Uterus (tissue), 3 donors: ENCODE measurements at regions not wholly inside any gene's neighbourhood (a gene's known extent, or its start where the extent isn't known, plus 50 kb on each side); places are given as distances from the start of the nearest gene placed in this dataset.

Source experiments
- DNase-seq, 2 donors: peaks; one replicate each; pipeline ENCODE4 v3.0.0-alpha.2; 2019 to 2020
- H3K27ac ChIP-seq, 2 donors: fragments of 200-600 bp; sonication (generic); 1 replicate in 1 of 2; 2 replicates in 1 of 2; pipeline ENCODE4 v1.5.1; 2016 to 2018
- H3K27me3 ChIP-seq, 2 donors: fragments of 200-600 bp; sonication (generic); one replicate each; pipeline ENCODE4 v1.5.1; 2018 to 2019; ENCODE audit warnings: control low read depth in 1 of 2
- H3K36me3 ChIP-seq, 2 donors: fragments of 200-600 bp; sonication (generic); one replicate each; pipeline ENCODE4 v1.5.1; 2019; ENCODE audit warnings: control low read depth in 1 of 2
- H3K4me1 ChIP-seq, 2 donors: fragments of 200-600 bp; sonication (generic); one replicate each; pipeline ENCODE4 v1.5.1; 2018 to 2019; ENCODE audit warnings: control low read depth in 1 of 2
- H3K4me3 ChIP-seq, 2 donors: fragments of 200-600 bp; sonication (generic); 1 replicate in 1 of 2; 2 replicates in 1 of 2; pipeline ENCODE4 v1.5.1; 2018 to 2019; ENCODE audit warnings: mild to moderate bottlenecking in 1 of 2
- H3K9me3 ChIP-seq, 2 donors: fragments of 200-600 bp; sonication (generic); one replicate each; pipeline ENCODE4 v1.5.1; 2019; ENCODE audit warnings: control low read depth in 1 of 2
- POLR2A ChIP-seq, 2 donors: fragments of 450-650 bp; IDR thresholded peaks; one replicate each; pipeline ENCODE4 v1.6.1; 2016; ENCODE audit warnings: antibody characterized with exemption in 2 of 2, mild to moderate bottlenecking in 1 of 2, moderate library complexity in 1 of 2
- intact Hi-C: fragments of 100-400 bp; cut with DNase I; formaldehyde crosslinking; loops from one replicate; pipeline ENCODE4 v1.15.1; 2023; ENCODE audit warnings: low total_unique reads
- TF ChIP-seq, protein P1 (sequence below), 4 experiments: fragments of 200-600 bp in 2 of 4; fragments of 450-650 bp in 2 of 4; sonication (generic) in 2 of 4; IDR thresholded peaks; one replicate each; pipeline ENCODE4 v1.5.1; 2016 to 2019; ENCODE audit warnings: antibody characterized with exemption in 4 of 4, mild to moderate bottlenecking in 2 of 4, moderate library complexity in 1 of 4
- donor health status: DM: yes; HTN: yes; CAD: no.

DNA sequence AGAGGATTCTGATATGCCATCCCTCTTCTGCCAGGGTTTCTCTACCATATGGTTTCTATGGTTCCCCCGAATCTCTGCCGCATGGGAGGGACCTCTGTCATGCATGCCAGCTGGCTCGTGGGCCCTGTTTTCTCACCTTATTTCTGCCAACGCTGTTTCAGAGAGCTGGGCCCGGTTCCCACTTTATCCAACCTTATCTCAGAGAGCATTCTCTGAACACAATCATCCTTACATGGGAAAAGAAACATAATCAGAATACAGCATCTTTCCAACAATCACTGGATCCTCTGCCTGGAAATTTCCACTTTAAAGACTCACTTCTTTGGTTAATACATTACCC, 234.5 kb upstream of the ZBTB20 start:
- Histone ChIP-seq H3K9me3 (no peaks in the 10 kb centered on the region), H3K27ac (no peak overlapping the region), H3K4me3 (no peak overlapping the region), H3K36me3 (no peaks in the 10 kb centered on the region), H3K4me1 (no peaks in the 10 kb centered on the region), H3K27me3 (no peaks in the 10 kb centered on the region)
- peak in 1 of 2 donors; percentile 23 for DNase-seq
- no peak for TF ChIP-seq POLR2A (IDR thresholded peaks at IDR 0.05)
- TF ChIP-seq, protein P1, sequence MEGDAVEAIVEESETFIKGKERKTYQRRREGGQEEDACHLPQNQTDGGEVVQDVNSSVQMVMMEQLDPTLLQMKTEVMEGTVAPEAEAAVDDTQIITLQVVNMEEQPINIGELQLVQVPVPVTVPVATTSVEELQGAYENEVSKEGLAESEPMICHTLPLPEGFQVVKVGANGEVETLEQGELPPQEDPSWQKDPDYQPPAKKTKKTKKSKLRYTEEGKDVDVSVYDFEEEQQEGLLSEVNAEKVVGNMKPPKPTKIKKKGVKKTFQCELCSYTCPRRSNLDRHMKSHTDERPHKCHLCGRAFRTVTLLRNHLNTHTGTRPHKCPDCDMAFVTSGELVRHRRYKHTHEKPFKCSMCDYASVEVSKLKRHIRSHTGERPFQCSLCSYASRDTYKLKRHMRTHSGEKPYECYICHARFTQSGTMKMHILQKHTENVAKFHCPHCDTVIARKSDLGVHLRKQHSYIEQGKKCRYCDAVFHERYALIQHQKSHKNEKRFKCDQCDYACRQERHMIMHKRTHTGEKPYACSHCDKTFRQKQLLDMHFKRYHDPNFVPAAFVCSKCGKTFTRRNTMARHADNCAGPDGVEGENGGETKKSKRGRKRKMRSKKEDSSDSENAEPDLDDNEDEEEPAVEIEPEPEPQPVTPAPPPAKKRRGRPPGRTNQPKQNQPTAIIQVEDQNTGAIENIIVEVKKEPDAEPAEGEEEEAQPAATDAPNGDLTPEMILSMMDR (IDR thresholded peaks at IDR 0.05), result no peak
- intact Hi-C loops, result no loop called here

DNA sequence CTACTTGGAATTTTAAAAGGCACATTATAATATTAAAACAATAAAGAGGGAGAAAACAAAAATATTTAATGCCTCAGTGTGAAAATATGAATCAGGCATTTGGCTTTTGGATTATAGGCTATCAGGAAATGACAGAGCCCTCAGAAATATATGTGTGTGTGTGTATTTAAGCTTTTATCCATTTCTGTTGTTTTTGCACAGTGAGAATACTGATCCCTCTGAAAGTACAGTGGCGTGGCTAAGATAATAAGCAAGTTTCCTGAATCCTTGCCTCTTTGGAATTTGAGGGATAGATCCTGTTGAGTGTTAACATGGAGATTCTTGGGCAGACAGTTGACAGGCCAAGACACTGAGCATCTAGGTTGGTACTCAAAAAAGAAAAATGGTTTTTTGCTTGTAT, 234.8 kb upstream of the ZBTB20 start:
- H3K9me3 ChIP-seq, result no peaks in the 10 kb centered on the region
- no peak overlapping the region for H3K27ac ChIP-seq
- no peaks in the 10 kb centered on the region for H3K27me3 ChIP-seq
- TF ChIP-seq, protein P1 (IDR thresholded peaks at IDR 0.05), result no peak
- TF ChIP-seq POLR2A (IDR thresholded peaks at IDR 0.05), result no peak
- H3K4me1 ChIP-seq, result no peaks in the 10 kb centered on the region
- no peaks in the 10 kb centered on the region for H3K36me3 ChIP-seq
- intact Hi-C loops, result no loop called here
- no peak for DNase-seq
- no peak overlapping the region for H3K4me3 ChIP-seq

DNA sequence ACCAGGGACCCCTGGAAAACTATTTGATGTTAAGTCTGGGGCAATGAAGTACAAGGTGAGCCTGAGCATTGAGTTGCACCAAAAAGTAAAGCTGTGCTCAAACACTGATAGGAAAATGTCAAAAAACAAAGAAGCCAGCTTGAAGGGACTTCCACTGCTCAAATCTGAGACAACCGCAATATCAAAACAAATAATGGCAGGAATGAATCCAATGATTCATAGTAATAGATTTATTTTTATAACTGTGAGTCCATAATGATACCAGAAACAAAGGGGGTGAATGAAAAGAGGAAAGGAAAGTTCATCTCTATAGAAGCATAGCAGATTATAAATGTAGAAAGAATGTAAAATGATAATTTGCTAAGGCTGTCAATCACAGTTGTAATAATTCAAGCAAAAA, 237.3 kb upstream of the ZBTB20 start:
- intact Hi-C loops, result no loop called here
- no peak overlapping the region for H3K27ac ChIP-seq

GRCh38 chr3:115385774-115386730, 237.3 kb upstream of the GAP43 start:
- intact Hi-C loops, result no loop called here
- DNase-seq, result no peak
- TF ChIP-seq, protein P1 (IDR thresholded peaks at IDR 0.05), result no peak
- no peak for TF ChIP-seq POLR2A (IDR thresholded peaks at IDR 0.05)
- Histone ChIP-seq H3K27ac (no peak overlapping the region), H3K9me3 (no peaks in the 10 kb centered on the region), H3K36me3 (no peaks in the 10 kb centered on the region), H3K27me3 (no peaks in the 10 kb centered on the region), H3K4me1 (no peaks in the 10 kb centered on the region), H3K4me3 (no peak overlapping the region)

More for the DNA sequence above, 237.3 kb upstream of the ZBTB20 start:
- Histone ChIP-seq H3K4me3 (no peak overlapping the region), H3K9me3 (no peaks in the 10 kb centered on the region), H3K27me3 (no peaks in the 10 kb centered on the region), H3K36me3 (no peaks in the 10 kb centered on the region), H3K4me1 (no peaks in the 10 kb centered on the region)
- DNase-seq, result no peak
- TF ChIP-seq POLR2A (IDR thresholded peaks at IDR 0.05), result no peak
- TF ChIP-seq, protein P1 (IDR thresholded peaks at IDR 0.05), result no peak

DNA sequence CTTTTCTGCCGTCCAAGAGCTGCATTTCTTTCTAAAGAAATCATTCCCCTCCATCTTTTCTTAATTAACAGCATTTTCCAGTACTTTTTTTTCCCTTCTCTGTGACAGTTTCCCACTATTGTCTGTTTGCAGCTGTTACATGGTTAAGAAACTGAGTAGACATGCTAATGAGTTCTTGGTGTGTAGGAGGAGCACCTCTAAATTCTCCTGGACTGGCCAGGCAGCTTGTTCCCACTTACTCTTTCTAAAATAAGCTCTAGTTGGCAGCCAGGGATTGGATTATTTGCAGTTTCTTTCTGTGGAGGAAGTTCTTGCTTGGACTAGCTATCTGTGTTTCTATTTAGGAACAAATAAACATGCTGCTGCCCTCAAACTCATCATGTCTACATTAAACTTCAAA, 235.1 kb upstream of the GAP43 start:
- intact Hi-C loops, result no loop called here
- Histone ChIP-seq H3K4me3 (no peak overlapping the region), H3K4me1 (no peaks in the 10 kb centered on the region), H3K36me3 (no peaks in the 10 kb centered on the region), H3K9me3 (no peaks in the 10 kb centered on the region), H3K27me3 (no peaks in the 10 kb centered on the region), H3K27ac (no peak overlapping the region)
- TF ChIP-seq, protein P1 (IDR thresholded peaks at IDR 0.05), result no peak
- no peak for TF ChIP-seq POLR2A (IDR thresholded peaks at IDR 0.05)
- peak; percentile 14 to 21 for DNase-seq
